SK-N-SH treated with all-trans-retinoic acid at 6 μM for 48 hours (cell line): ENCODE measurements at regions not wholly inside any gene's neighbourhood (a gene's known extent, or its start where the extent isn't known, plus 50 kb on each side); places are given as distances from the start of the nearest gene placed in this dataset.
A peak's percentile ranks its signal among the peaks of the same experiment; 100 is the strongest.

Source experiments
- ATAC-seq: fragments of 200-7000 bp; cut with Tn5 transposase; 3 replicates; pipeline ENCODE4 v1.9.1; 2020; ENCODE audit warnings: mild to moderate bottlenecking, moderate library complexity
- ARNTL ChIP-seq: fragments of 450-650 bp; formaldehyde crosslinking; IDR thresholded peaks from 2 replicates; pipeline ENCODE4 v1.5.0; 2020; ENCODE audit warnings: low read depth, mild to moderate bottlenecking, moderate library complexity, borderline replicate concordance
- BACH2 ChIP-seq: fragments of 250-450 bp; sonication (Bioruptor Pico); IDR thresholded peaks from 2 replicates; pipeline ENCODE4 v1.9.0; 2021; ENCODE audit warnings: mild to moderate bottlenecking, borderline replicate concordance
- CSDC2 ChIP-seq: fragments of 250-450 bp; sonication (Bioruptor Pico); IDR thresholded peaks from 2 replicates; pipeline ENCODE4 v1.5.0; 2020; ENCODE audit warnings: mild to moderate bottlenecking, moderate library complexity
- ESRRG ChIP-seq: fragments of 250-450 bp; sonication (Bioruptor Pico); IDR thresholded peaks from 2 replicates; pipeline ENCODE4 v1.6.1; 2021; ENCODE audit warnings: mild to moderate bottlenecking
- GLIS3 ChIP-seq: fragments of 250-450 bp; sonication (Bioruptor Pico); IDR thresholded peaks from 2 replicates; pipeline ENCODE4 v1.5.0; 2020; ENCODE audit warnings: mild to moderate bottlenecking, moderate library complexity
- ISL1 ChIP-seq: fragments of 250-450 bp; sonication (Bioruptor Pico); IDR thresholded peaks from 2 replicates; pipeline ENCODE4 v2.1.2; 2022; ENCODE audit warnings: mild to moderate bottlenecking, moderate library complexity
- PPARA ChIP-seq: fragments of 250-450 bp; sonication (Bioruptor Pico); IDR thresholded peaks from 2 replicates; pipeline ENCODE4 v1.5.0; 2020; ENCODE audit warnings: mild to moderate bottlenecking, borderline replicate concordance
- SNAI2 ChIP-seq: fragments of 250-450 bp; sonication (Bioruptor Pico); IDR thresholded peaks from 2 replicates; pipeline ENCODE4 v1.5.0; 2020; ENCODE audit warnings: mild to moderate bottlenecking, moderate library complexity
- TCF4 ChIP-seq: fragments of 250-450 bp; sonication (Bioruptor Pico); IDR thresholded peaks from 2 replicates; pipeline ENCODE4 v1.8.0; 2021; ENCODE audit warnings: mild to moderate bottlenecking, moderate library complexity, borderline replicate concordance
- ZC3H10 ChIP-seq: fragments of 250-450 bp; sonication (Bioruptor Pico); IDR thresholded peaks from 2 replicates; pipeline ENCODE4 v1.5.1; 2021; ENCODE audit warnings: mild to moderate bottlenecking, moderate library complexity
- ZFP3 ChIP-seq: fragments of 250-450 bp; sonication (Bioruptor Pico); IDR thresholded peaks from 2 replicates; pipeline ENCODE4 v1.5.0; 2020; ENCODE audit warnings: mild to moderate bottlenecking, moderate library complexity
- ZFP30 ChIP-seq: fragments of 450-650 bp; formaldehyde crosslinking; IDR thresholded peaks from 2 replicates; pipeline ENCODE4 v1.5.0; 2022; ENCODE audit warnings: mild to moderate bottlenecking, moderate library complexity
- ZNF565 ChIP-seq: fragments of 450-650 bp; formaldehyde crosslinking; conservative IDR thresholded peaks from 2 replicates; pipeline ENCODE4 v1.5.0; 2020; ENCODE audit warnings: low read depth, mild to moderate bottlenecking, moderate library complexity
- ZNF70 ChIP-seq: fragments of 450-650 bp; formaldehyde crosslinking; IDR thresholded peaks from 2 replicates; pipeline ENCODE4 v1.5.0; 2020; ENCODE audit warnings: mild to moderate bottlenecking, moderate library complexity
- ZNF8 ChIP-seq: fragments of 450-650 bp; formaldehyde crosslinking; IDR thresholded peaks from 2 replicates; pipeline ENCODE4 v1.5.0; 2020; ENCODE audit warnings: mild to moderate bottlenecking, moderate library complexity
- TF ChIP-seq, protein P1 (sequence below): fragments of 250-450 bp; sonication (Bioruptor Pico); IDR thresholded peaks from 2 replicates; pipeline ENCODE4 v1.5.0; 2020; ENCODE audit warnings: mild to moderate bottlenecking, moderate library complexity
- TF ChIP-seq, protein P2 (sequence below): fragments of 250-450 bp; sonication (Bioruptor Pico); IDR thresholded peaks from 2 replicates; pipeline ENCODE4 v1.8.0; 2020; ENCODE audit warnings: mild to moderate bottlenecking, moderate library complexity, borderline replicate concordance
- TF ChIP-seq, protein P3 (sequence below): fragments of 250-450 bp; sonication (Bioruptor Pico); IDR thresholded peaks from 2 replicates; pipeline ENCODE4 v1.5.1; 2021; ENCODE audit warnings: mild to moderate bottlenecking, moderate library complexity
- TF ChIP-seq, protein P4 (sequence below): fragments of 250-450 bp; sonication (Bioruptor Pico); IDR thresholded peaks from 2 replicates; pipeline ENCODE4 v1.8.0; 2021; ENCODE audit warnings: low read depth, mild to moderate bottlenecking, moderate library complexity, borderline replicate concordance

DNA sequence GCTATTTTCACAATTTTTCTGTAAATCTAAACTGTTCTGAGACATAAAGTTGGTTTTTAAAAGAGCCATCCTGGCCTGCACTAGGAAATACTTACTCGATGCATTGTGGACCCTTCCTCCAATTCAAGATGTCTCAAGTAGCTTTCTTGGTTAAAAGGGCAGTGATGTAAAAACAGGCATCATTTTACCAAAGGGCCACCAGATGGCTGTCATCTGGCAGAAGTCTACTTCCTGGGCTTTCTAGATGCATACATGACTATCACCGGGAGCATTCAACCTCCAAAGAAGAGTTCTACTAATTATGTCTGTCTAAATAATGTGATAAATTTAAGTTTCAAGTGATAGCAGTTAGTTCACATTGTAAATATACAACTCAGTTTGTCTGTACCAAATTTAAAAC lies 96.8 kb upstream of the FRMD6 start:
- ATAC-seq = peak; percentile 33
- TF ChIP-seq ZFP30 (CRISPR knock-in tag) (no peak), GLIS3 (CRISPR knock-in tag) (no peak), ZFP3 (no peak), SNAI2 (no peak), CSDC2 (CRISPR knock-in tag) (no peak), ARNTL (CRISPR knock-in tag) (no peak), ISL1 (CRISPR knock-in tag) (no peak), BACH2 (CRISPR knock-in tag) (no peak), ZC3H10 (CRISPR knock-in tag) (no peak), ZNF70 (CRISPR knock-in tag) (no peak), ZNF565 (CRISPR knock-in tag) (no peak), ESRRG (CRISPR knock-in tag) (no peak)
- TF ChIP-seq, protein P1, sequence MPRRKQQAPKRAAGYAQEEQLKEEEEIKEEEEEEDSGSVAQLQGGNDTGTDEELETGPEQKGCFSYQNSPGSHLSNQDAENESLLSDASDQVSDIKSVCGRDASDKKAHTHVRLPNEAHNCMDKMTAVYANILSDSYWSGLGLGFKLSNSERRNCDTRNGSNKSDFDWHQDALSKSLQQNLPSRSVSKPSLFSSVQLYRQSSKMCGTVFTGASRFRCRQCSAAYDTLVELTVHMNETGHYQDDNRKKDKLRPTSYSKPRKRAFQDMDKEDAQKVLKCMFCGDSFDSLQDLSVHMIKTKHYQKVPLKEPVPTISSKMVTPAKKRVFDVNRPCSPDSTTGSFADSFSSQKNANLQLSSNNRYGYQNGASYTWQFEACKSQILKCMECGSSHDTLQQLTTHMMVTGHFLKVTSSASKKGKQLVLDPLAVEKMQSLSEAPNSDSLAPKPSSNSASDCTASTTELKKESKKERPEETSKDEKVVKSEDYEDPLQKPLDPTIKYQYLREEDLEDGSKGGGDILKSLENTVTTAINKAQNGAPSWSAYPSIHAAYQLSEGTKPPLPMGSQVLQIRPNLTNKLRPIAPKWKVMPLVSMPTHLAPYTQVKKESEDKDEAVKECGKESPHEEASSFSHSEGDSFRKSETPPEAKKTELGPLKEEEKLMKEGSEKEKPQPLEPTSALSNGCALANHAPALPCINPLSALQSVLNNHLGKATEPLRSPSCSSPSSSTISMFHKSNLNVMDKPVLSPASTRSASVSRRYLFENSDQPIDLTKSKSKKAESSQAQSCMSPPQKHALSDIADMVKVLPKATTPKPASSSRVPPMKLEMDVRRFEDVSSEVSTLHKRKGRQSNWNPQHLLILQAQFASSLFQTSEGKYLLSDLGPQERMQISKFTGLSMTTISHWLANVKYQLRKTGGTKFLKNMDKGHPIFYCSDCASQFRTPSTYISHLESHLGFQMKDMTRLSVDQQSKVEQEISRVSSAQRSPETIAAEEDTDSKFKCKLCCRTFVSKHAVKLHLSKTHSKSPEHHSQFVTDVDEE (CRISPR knock-in tag) = no peak
- TF ChIP-seq, protein P2, sequence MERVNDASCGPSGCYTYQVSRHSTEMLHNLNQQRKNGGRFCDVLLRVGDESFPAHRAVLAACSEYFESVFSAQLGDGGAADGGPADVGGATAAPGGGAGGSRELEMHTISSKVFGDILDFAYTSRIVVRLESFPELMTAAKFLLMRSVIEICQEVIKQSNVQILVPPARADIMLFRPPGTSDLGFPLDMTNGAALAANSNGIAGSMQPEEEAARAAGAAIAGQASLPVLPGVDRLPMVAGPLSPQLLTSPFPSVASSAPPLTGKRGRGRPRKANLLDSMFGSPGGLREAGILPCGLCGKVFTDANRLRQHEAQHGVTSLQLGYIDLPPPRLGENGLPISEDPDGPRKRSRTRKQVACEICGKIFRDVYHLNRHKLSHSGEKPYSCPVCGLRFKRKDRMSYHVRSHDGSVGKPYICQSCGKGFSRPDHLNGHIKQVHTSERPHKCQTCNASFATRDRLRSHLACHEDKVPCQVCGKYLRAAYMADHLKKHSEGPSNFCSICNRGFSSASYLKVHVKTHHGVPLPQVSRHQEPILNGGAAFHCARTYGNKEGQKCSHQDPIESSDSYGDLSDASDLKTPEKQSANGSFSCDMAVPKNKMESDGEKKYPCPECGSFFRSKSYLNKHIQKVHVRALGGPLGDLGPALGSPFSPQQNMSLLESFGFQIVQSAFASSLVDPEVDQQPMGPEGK = no peak

- TF ChIP-seq, protein P3, sequence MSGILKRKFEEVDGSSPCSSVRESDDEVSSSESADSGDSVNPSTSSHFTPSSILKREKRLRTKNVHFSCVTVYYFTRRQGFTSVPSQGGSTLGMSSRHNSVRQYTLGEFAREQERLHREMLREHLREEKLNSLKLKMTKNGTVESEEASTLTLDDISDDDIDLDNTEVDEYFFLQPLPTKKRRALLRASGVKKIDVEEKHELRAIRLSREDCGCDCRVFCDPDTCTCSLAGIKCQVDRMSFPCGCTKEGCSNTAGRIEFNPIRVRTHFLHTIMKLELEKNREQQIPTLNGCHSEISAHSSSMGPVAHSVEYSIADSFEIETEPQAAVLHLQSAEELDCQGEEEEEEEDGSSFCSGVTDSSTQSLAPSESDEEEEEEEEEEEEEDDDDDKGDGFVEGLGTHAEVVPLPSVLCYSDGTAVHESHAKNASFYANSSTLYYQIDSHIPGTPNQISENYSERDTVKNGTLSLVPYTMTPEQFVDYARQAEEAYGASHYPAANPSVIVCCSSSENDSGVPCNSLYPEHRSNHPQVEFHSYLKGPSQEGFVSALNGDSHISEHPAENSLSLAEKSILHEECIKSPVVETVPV (CRISPR knock-in tag) = no peak
- TF ChIP-seq, protein P2 = no peak
- TF ChIP-seq ZNF8 (CRISPR knock-in tag) (no peak), PPARA (CRISPR knock-in tag) (no peak), GLIS3 (CRISPR knock-in tag) (no peak), ZNF70 (CRISPR knock-in tag) (no peak), ZNF565 (CRISPR knock-in tag) (no peak), TCF4 (CRISPR knock-in tag) (no peak)
- TF ChIP-seq, protein P4, sequence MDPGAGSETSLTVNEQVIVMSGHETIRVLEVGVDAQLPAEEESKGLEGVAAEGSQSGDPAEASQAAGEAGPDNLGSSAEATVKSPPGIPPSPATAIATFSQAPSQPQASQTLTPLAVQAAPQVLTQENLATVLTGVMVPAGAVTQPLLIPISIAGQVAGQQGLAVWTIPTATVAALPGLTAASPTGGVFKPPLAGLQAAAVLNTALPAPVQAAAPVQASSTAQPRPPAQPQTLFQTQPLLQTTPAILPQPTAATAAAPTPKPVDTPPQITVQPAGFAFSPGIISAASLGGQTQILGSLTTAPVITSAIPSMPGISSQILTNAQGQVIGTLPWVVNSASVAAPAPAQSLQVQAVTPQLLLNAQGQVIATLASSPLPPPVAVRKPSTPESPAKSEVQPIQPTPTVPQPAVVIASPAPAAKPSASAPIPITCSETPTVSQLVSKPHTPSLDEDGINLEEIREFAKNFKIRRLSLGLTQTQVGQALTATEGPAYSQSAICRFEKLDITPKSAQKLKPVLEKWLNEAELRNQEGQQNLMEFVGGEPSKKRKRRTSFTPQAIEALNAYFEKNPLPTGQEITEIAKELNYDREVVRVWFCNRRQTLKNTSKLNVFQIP (CRISPR knock-in tag) = no peak
- TF ChIP-seq, protein P1 (CRISPR knock-in tag) = no peak
These were observed 90.6 kb upstream of the FRMD6 start for GRCh38 chr14:51561141-51561540.

More at GRCh38 chr14:51561141-51561540, 90.6 kb upstream of the FRMD6 start:
- ATAC-seq = no peak
